C1 segment of cervical spinal cord (tissue), 14 donors: ENCODE measurements at regions not wholly inside any gene's neighbourhood (a gene's known extent, or its start where the extent isn't known, plus 50 kb on each side); places are given as distances from the start of the nearest gene placed in this dataset.
"Not testable (repeated sequence)": the region's sequence is repeated elsewhere in the genome, so short reads cannot be mapped to it uniquely, and the experiment has no call there.

Source experiments
- DNase-seq, 14 donors: peaks; one replicate each; lab custom pipeline; 2025; lab: John Stamatoyannopoulos, UW

GRCh38 chr6:144677263-144677662 lies 392.1 kb downstream of the UTRN start:
- not testable (repeated sequence) for DNase-seq

GRCh38 chr6:144678844-144679243 lies 393.7 kb downstream of the UTRN start:
- DNase-seq: no peak

GRCh38 chr6:144681334-144681733 lies 396.2 kb downstream of the UTRN start:
- DNase-seq: no peak

- DNase-seq: peak in 4 of 14 donors; percentile 7 to 47 (median 11)
These were observed 398.3 kb downstream of the UTRN start for GRCh38 chr6:144683216-144684070.

GRCh38 chr6:144688713-144689112 lies 403.6 kb downstream of the UTRN start:
- DNase-seq: no peak

- no peak for DNase-seq
These were observed 404.4 kb downstream of the UTRN start for GRCh38 chr6:144689503-144690040.

GRCh38 chr6:144690133-144690532 lies 405.0 kb downstream of the UTRN start:
- no peak for DNase-seq

GRCh38 chr6:144690666-144691065 lies 405.5 kb downstream of the UTRN start:
- no peak for DNase-seq

GRCh38 chr6:144692050-144692449 lies 406.9 kb downstream of the UTRN start:
- DNase-seq: not testable (repeated sequence)

GRCh38 chr6:144695858-144696533 lies 410.9 kb downstream of the UTRN start:
- no peak for DNase-seq

- no peak for DNase-seq
These were observed 411.7 kb downstream of the UTRN start for GRCh38 chr6:144696610-144697368.

- DNase-seq: no peak
These were observed 412.2 kb downstream of the UTRN start for GRCh38 chr6:144697369-144697760.

GRCh38 chr6:144697801-144698200 lies 412.7 kb downstream of the UTRN start:
- no peak for DNase-seq

- DNase-seq: no peak
These were observed 417.6 kb downstream of the UTRN start for GRCh38 chr6:144702781-144703180.

GRCh38 chr6:144710207-144710606 lies 425.1 kb downstream of the UTRN start:
- DNase-seq: no peak

- no peak for DNase-seq
These were observed 426.5 kb downstream of the UTRN start for GRCh38 chr6:144711661-144712060.

GRCh38 chr6:144712541-144712940 lies 427.4 kb downstream of the UTRN start:
- no peak for DNase-seq

GRCh38 chr6:144714021-144714712 lies 429.0 kb downstream of the UTRN start:
- no peak for DNase-seq

GRCh38 chr6:144715344-144715743 lies 430.2 kb downstream of the UTRN start:
- no peak for DNase-seq

- no peak for DNase-seq
These were observed 433.3 kb downstream of the UTRN start for GRCh38 chr6:144718431-144718830.

- no peak for DNase-seq
These were observed 436.1 kb downstream of the UTRN start for GRCh38 chr6:144721232-144721631.
